Panc1 (cell line): ENCODE measurements at regions not wholly inside any gene's neighbourhood (a gene's known extent, or its start where the extent isn't known, plus 50 kb on each side); places are given as distances from the start of the nearest gene placed in this dataset.

Experiments used
- ATAC-seq: fragments of 200-7000 bp; cut with Tn5 transposase; 2 replicates; pipeline ENCODE4 v1.9.1; 2020; ENCODE audit warnings: mild to moderate bottlenecking, moderate library complexity
- BruUV-seq: library from RNA; stranded (reverse); fragments of 400-500 nt; replicated peaks from 2 replicates; lab custom pipeline; 2021; lab: Mats Ljungman, UMichigan
- CTCF ChIA-PET: fragments of 300-600 bp; sonication (Branson Sonifier 250); formaldehyde crosslinking; loops from one replicate; lab custom pipeline; 2022; ENCODE audit warnings: antibody characterized with exemption; lab: Charles Lee
- POLR2A ChIA-PET: fragments of 300-600 bp; sonication (Branson Sonifier 250); formaldehyde crosslinking; loops from one replicate; lab custom pipeline; 2022; ENCODE audit warnings: antibody characterized with exemption; lab: Charles Lee
- DNase-seq: peaks from one replicate; pipeline ENCODE4 v3.0.0-alpha.2; 2010; ENCODE audit warnings: low read depth, low spot score
- H3K27ac ChIP-seq: 2 replicates; pipeline ENCODE4 v1.5.1; 2011; ENCODE audit warnings: mild to moderate bottlenecking, low read length, inconsistent platforms
- H3K27me3 ChIP-seq: fragments of 200-500 bp; sonication (Bioruptor generic); 2 replicates; pipeline ENCODE4 v1.6.0; 2014; ENCODE audit warnings: low read length, inconsistent platforms; ENCODE audit not compliant: control insufficient read depth, insufficient read depth
- H3K36me3 ChIP-seq: fragments of 200-500 bp; sonication (Bioruptor generic); 2 replicates; pipeline ENCODE4 v1.5.1; 2014; ENCODE audit warnings: inconsistent platforms, mild to moderate bottlenecking, low read length, moderate library complexity; ENCODE audit not compliant: control insufficient read depth, insufficient read depth
- H3K4me1 ChIP-seq: 2 replicates; pipeline ENCODE4 v1.5.1; 2011; ENCODE audit warnings: inconsistent platforms, mild to moderate bottlenecking, low read length, moderate library complexity; ENCODE audit not compliant: control insufficient read depth, insufficient read depth
- H3K4me3 ChIP-seq, 2 experiments: 2 replicates each; pipeline ENCODE4 v1.5.1; 2011 to 2012; ENCODE audit warnings: low read depth in 2 of 2, low read length in 2 of 2, mild to moderate bottlenecking in 2 of 2, inconsistent platforms in 1 of 2, moderate library complexity in 1 of 2
- H3K9me3 ChIP-seq: fragments of 200-500 bp; sonication (Bioruptor generic); 2 replicates; pipeline ENCODE4 v1.5.1; 2014; ENCODE audit warnings: low read depth, mild to moderate bottlenecking, inconsistent platforms, low read length, moderate library complexity; ENCODE audit not compliant: control insufficient read depth, insufficient read depth
- POLR2AphosphoS5 ChIP-seq: IDR thresholded peaks from 2 replicates; pipeline ENCODE4 v1.6.1; 2012; ENCODE audit warnings: mild to moderate bottlenecking, low read depth, low read length, moderate library complexity
- SIN3A ChIP-seq: IDR thresholded peaks from 2 replicates; pipeline ENCODE4 v1.6.1; 2012; ENCODE audit warnings: low read depth, mild to moderate bottlenecking, low read length, moderate library complexity, borderline replicate concordance; ENCODE audit not compliant: insufficient read depth
- TCF7L2 ChIP-seq: IDR thresholded peaks from 2 replicates; pipeline ENCODE4 v1.6.1; 2011; ENCODE audit warnings: mild to moderate bottlenecking, low read depth, low read length, inconsistent platforms
- in situ Hi-C: cut with HindIII; loops from 2 replicates; pipeline ENCODE4 v1.10.0; 2016; ENCODE audit warnings: low sequenced_read_pairs, low pct_unique_long_range_greater_than_20kb
- intact Hi-C: fragments of 100-400 bp; cut with micrococcal nuclease; formaldehyde crosslinking; loops from one replicate; pipeline ENCODE4 v1.10.0; 2022; ENCODE audit not compliant: unreplicated experiment
- TF ChIP-seq, protein P1 (sequence below), 2 experiments: IDR thresholded peaks; 2 replicates each; pipeline ENCODE4 v1.6.1; 2011 to 2012; ENCODE audit warnings: low read depth in 2 of 2, control low read depth in 1 of 2, low read length in 1 of 2, mild to moderate bottlenecking in 1 of 2, moderate library complexity in 1 of 2; ENCODE audit not compliant: insufficient read depth in 1 of 2
- TF ChIP-seq, protein P2 (sequence below): fragments of 450-650 bp; IDR thresholded peaks from 2 replicates; pipeline ENCODE4 v1.5.1; 2017; ENCODE audit warnings: mild to moderate bottlenecking

DNA sequence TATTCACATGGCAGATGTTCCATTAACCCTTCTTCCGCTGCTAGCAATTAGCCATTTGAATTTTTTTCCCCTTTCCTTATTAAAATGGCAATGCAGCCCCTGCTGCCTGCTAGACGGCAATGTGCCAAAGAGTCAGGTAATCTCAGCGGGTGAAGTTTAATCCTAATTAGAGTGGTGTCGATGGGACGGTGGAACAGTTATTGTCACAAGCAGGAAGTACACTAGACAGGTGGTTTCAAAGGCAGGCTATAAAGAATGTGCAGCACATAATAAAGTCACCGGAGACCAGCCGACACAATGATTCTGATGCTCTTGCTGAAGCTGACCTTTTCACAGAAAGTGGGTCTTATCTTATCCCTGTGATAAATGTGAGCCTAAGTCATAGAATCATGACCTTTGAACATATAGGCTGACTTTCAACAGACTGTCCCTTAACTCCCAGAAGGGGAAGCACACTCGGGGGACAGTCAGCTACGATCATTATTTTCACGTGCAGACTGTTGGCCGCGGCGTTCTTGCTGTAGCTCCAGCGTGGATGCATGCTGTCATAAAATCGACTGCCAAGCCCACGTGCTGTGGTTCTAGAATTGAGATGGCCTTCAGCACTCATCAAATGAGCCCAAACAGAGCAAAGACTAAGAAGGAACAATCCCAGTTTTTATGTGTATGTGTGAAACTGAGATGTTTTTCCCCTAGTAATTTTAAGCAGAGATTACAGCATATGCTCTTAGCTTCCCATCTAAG lies 926.2 kb upstream of the SOX11 start:
- Histone ChIP-seq H3K4me1 (no peaks in the 10 kb centered on the region), H3K27me3 (no peaks in the 10 kb centered on the region), H3K36me3 (no peaks in the 10 kb centered on the region), H3K4me3 (no peak overlapping the region), H3K9me3 (no peaks in the 10 kb centered on the region), H3K27ac (no peak overlapping the region)
- in situ Hi-C loops (no loop called here), intact Hi-C loops (no loop called here)
- POLR2A ChIA-PET: no interaction called here
- no TSS peak for BruUV-seq
- DNase-seq: no peak
- CTCF ChIA-PET: no interaction called here
- TF ChIP-seq TCF7L2 (no peak), POLR2AphosphoS5 (no peak), SIN3A (no peak)
- TF ChIP-seq, protein P1, sequence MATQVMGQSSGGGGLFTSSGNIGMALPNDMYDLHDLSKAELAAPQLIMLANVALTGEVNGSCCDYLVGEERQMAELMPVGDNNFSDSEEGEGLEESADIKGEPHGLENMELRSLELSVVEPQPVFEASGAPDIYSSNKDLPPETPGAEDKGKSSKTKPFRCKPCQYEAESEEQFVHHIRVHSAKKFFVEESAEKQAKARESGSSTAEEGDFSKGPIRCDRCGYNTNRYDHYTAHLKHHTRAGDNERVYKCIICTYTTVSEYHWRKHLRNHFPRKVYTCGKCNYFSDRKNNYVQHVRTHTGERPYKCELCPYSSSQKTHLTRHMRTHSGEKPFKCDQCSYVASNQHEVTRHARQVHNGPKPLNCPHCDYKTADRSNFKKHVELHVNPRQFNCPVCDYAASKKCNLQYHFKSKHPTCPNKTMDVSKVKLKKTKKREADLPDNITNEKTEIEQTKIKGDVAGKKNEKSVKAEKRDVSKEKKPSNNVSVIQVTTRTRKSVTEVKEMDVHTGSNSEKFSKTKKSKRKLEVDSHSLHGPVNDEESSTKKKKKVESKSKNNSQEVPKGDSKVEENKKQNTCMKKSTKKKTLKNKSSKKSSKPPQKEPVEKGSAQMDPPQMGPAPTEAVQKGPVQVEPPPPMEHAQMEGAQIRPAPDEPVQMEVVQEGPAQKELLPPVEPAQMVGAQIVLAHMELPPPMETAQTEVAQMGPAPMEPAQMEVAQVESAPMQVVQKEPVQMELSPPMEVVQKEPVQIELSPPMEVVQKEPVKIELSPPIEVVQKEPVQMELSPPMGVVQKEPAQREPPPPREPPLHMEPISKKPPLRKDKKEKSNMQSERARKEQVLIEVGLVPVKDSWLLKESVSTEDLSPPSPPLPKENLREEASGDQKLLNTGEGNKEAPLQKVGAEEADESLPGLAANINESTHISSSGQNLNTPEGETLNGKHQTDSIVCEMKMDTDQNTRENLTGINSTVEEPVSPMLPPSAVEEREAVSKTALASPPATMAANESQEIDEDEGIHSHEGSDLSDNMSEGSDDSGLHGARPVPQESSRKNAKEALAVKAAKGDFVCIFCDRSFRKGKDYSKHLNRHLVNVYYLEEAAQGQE (IDR thresholded peaks at IDR 0.05; ENCODE audit: insufficient read depth in 1 of 2, low read depth in 2 of 2, low read length in 1 of 2): no peak
- TF ChIP-seq, protein P2, sequence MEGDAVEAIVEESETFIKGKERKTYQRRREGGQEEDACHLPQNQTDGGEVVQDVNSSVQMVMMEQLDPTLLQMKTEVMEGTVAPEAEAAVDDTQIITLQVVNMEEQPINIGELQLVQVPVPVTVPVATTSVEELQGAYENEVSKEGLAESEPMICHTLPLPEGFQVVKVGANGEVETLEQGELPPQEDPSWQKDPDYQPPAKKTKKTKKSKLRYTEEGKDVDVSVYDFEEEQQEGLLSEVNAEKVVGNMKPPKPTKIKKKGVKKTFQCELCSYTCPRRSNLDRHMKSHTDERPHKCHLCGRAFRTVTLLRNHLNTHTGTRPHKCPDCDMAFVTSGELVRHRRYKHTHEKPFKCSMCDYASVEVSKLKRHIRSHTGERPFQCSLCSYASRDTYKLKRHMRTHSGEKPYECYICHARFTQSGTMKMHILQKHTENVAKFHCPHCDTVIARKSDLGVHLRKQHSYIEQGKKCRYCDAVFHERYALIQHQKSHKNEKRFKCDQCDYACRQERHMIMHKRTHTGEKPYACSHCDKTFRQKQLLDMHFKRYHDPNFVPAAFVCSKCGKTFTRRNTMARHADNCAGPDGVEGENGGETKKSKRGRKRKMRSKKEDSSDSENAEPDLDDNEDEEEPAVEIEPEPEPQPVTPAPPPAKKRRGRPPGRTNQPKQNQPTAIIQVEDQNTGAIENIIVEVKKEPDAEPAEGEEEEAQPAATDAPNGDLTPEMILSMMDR: no peak
- ATAC-seq: no peak

- CTCF ChIA-PET: no interaction called here
- TF ChIP-seq TCF7L2: no peak
- TF ChIP-seq, protein P2: no peak
- no peak for TF ChIP-seq POLR2AphosphoS5
- no peak for TF ChIP-seq SIN3A
- no TSS peak for BruUV-seq
- no peaks in the 10 kb centered on the region for H3K36me3 ChIP-seq
- no peak overlapping the region for H3K27ac ChIP-seq
- H3K4me1 ChIP-seq: no peaks in the 10 kb centered on the region
- POLR2A ChIA-PET: no interaction called here
- in situ Hi-C loops (no loop called here), intact Hi-C loops (no loop called here)
- no peaks in the 10 kb centered on the region for H3K9me3 ChIP-seq
- no peak overlapping the region for H3K4me3 ChIP-seq
- DNase-seq (no peak), ATAC-seq (no peak)
- no peaks in the 10 kb centered on the region for H3K27me3 ChIP-seq
Observed at GRCh38 chr2:4775668-4776067, 916.5 kb upstream of the SOX11 start.
